Pulmonary artery endothelial cell (primary cell): ENCODE measurements at regions not wholly inside any gene's neighbourhood (a gene's known extent, or its start where the extent isn't known, plus 50 kb on each side); places are given as distances from the start of the nearest gene placed in this dataset.
"Not testable (repeated sequence)": the region's sequence is repeated elsewhere in the genome, so short reads cannot be mapped to it uniquely, and the experiment has no call there.

Experiments
- DNase-seq: peaks from one replicate; pipeline ENCODE4 v3.0.0-alpha.2; 2011; ENCODE audit warnings: low read depth, low spot score

GRCh38 chr4:134518574-134519217 lies 317.1 kb upstream of the PABPC4L start:
- DNase-seq, result no peak

GRCh38 chr4:134510544-134510943 lies 309.0 kb upstream of the PABPC4L start:
- DNase-seq, result no peak

GRCh38 chr4:134505511-134505910 lies 303.9 kb upstream of the PABPC4L start:
- no peak for DNase-seq

GRCh38 chr4:134501973-134502643 lies 300.5 kb upstream of the PABPC4L start:
- DNase-seq, result no peak

- DNase-seq, result not testable (repeated sequence)
Observed at GRCh38 chr4:134501488-134501887, 299.9 kb upstream of the PABPC4L start.

GRCh38 chr4:134499074-134499473 lies 297.5 kb upstream of the PABPC4L start:
- DNase-seq, result no peak

- DNase-seq, result no peak
Observed at GRCh38 chr4:134490863-134491262, 289.3 kb upstream of the PABPC4L start.

GRCh38 chr4:134483514-134483913 lies 281.9 kb upstream of the PABPC4L start:
- DNase-seq, result not testable (repeated sequence)

GRCh38 chr4:134471569-134471968 lies 270.0 kb upstream of the PABPC4L start:
- DNase-seq, result no peak

- no peak for DNase-seq
Observed at GRCh38 chr4:134470544-134470943, 269.0 kb upstream of the PABPC4L start.

- DNase-seq, result no peak
Observed at GRCh38 chr4:134465417-134465816, 263.8 kb upstream of the PABPC4L start.

GRCh38 chr4:134463771-134464170 lies 262.2 kb upstream of the PABPC4L start:
- no peak for DNase-seq

- no peak for DNase-seq
Observed at GRCh38 chr4:134426821-134427220, 225.2 kb upstream of the PABPC4L start.

GRCh38 chr4:134425756-134426155 lies 224.2 kb upstream of the PABPC4L start:
- DNase-seq, result no peak

GRCh38 chr4:134422776-134423175 lies 221.2 kb upstream of the PABPC4L start:
- no peak for DNase-seq

- no peak for DNase-seq
Observed at GRCh38 chr4:134421734-134422133, 220.1 kb upstream of the PABPC4L start.

GRCh38 chr4:134408897-134409296 lies 207.3 kb upstream of the PABPC4L start:
- DNase-seq, result no peak

- DNase-seq, result no peak
Observed at GRCh38 chr4:134401798-134402197, 200.2 kb upstream of the PABPC4L start.

- no peak for DNase-seq
Observed at GRCh38 chr4:134393592-134393991, 192.0 kb upstream of the PABPC4L start.

- no peak for DNase-seq
Observed at GRCh38 chr4:134390319-134390718, 188.7 kb upstream of the PABPC4L start.

- DNase-seq, result no peak
Observed at GRCh38 chr4:134388351-134388750, 186.8 kb upstream of the PABPC4L start.

- DNase-seq, result no peak
Observed at GRCh38 chr4:134382478-134383227, 181.1 kb upstream of the PABPC4L start.

GRCh38 chr4:134375775-134376174 lies 174.2 kb upstream of the PABPC4L start:
- DNase-seq, result no peak
